BLaER1 (cell line): ENCODE measurements at regions not wholly inside any gene's neighbourhood (a gene's known extent, or its start where the extent isn't known, plus 50 kb on each side); places are given as distances from the start of the nearest gene placed in this dataset.

Experiments used
- H3K27ac ChIP-seq: shearing (Covaris generic); formaldehyde crosslinking; 2 replicates; pipeline ENCODE4 v1.8.1; 2022
- H3K27me3 ChIP-seq: shearing (Covaris generic); formaldehyde crosslinking; 2 replicates; pipeline ENCODE4 v1.8.1; 2022
- H3K36me3 ChIP-seq: shearing (Covaris generic); formaldehyde crosslinking; 2 replicates; pipeline ENCODE4 v1.8.1; 2022
- H3K4me1 ChIP-seq: shearing (Covaris generic); formaldehyde crosslinking; 2 replicates; pipeline ENCODE4 v1.8.1; 2022
- H3K4me2 ChIP-seq: shearing (Covaris generic); formaldehyde crosslinking; 2 replicates; pipeline ENCODE4 v1.8.1; 2022
- H3K4me3 ChIP-seq: shearing (Covaris generic); formaldehyde crosslinking; 2 replicates; pipeline ENCODE4 v1.8.1; 2022
- H3K9ac ChIP-seq: shearing (Covaris generic); formaldehyde crosslinking; 2 replicates; pipeline ENCODE4 v1.8.1; 2022
- H3K9me3 ChIP-seq: shearing (Covaris generic); formaldehyde crosslinking; 2 replicates; pipeline ENCODE4 v1.8.1; 2022
- H4K20me1 ChIP-seq: shearing (Covaris generic); formaldehyde crosslinking; 2 replicates; pipeline ENCODE4 v1.8.1; 2022
- Cebpa-rat ChIP-seq: shearing (Covaris generic); IDR thresholded peaks from 2 replicates; pipeline ENCODE4 v1.8.1; 2022

DNA sequence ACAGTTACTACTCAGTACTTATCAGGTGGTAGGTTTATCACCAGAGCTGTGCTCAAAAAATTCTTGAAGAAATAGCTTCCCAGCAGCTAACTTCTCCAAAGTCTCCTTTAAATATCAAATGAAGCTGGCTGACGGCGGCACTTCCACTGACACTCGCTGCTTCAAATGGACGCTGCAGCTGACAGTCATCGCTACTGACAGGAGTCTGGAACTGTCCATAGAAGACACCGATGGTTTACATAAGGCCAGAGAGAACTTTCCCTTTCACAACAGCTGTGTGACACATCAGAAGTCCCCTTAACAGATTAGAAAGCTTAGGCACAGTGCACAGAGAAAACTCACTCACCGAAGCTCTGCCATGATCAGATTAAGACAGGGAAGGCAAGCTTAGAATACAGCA is 270.2 kb downstream of the SHOX2 start:
- Histone ChIP-seq H3K4me2 (no peak overlapping the region), H3K27me3 (no peaks in the 10 kb centered on the region)
- TF ChIP-seq Cebpa-rat: no peak

DNA sequence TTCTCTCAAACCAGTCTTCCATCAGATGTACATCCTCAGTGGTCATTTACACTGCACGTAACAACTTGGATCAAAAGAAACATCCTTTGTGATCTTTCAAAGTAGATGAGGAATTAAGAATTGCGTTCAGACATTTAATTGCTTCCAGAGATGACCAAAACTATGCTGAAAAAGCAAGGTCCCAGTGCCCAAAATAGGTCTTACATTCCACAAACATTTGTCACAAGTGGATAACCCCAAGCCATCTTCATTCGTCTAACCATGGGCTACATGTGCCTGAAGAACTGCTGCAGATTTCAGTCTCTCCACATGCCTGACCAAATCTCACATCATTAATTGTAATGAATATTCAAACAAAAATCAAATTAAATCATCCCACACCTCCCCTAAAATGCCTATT is 273.6 kb downstream of the SHOX2 start:
- no peak for TF ChIP-seq Cebpa-rat
- H3K4me1 ChIP-seq: no peaks in the 10 kb centered on the region

More for the DNA sequence above, 270.2 kb downstream of the SHOX2 start:
- no peaks in the 10 kb centered on the region for H3K9me3 ChIP-seq
- H3K27ac ChIP-seq: no peak overlapping the region
- no peaks in the 10 kb centered on the region for H3K36me3 ChIP-seq
- H3K4me3 ChIP-seq: no peak overlapping the region
- no peaks in the 10 kb centered on the region for H4K20me1 ChIP-seq
- H3K4me1 ChIP-seq: no peaks in the 10 kb centered on the region
- no peak overlapping the region for H3K9ac ChIP-seq

DNA sequence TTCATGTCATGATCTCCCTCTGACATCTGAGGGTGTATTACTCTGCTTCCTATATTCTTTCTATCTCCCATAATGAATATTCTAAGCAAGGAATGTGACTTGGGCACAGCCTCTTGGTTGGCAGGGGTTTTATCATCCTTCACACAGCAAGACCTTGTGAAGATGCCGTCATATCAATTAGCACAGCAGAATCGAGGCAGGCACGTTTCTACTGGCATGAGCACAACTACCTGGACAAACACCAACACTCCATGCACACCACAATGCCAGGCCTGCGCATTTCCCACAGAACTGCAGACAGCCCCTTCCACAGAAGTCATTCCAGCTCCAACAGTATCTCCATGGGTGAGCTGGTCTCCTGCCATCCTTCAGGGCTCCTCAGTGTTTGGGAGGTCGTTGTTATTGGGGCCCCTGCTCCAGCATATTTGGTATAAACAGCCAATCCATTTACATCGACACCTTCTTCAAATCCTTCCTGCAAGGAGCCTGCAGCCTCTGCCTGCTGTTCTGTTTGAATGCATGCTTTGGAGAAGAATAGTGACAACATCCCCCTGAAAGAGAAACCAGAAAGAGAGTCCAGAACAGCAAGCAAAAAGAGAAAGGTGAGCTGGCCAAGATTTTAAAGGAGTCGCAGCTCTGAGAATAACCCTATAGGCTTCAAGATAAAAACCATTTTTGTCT is 275.5 kb downstream of the SHOX2 start:
- no peaks in the 10 kb centered on the region for H3K4me1 ChIP-seq
- H3K27me3 ChIP-seq: no peaks in the 10 kb centered on the region
- no peak for TF ChIP-seq Cebpa-rat

More for the DNA sequence above, 273.6 kb downstream of the SHOX2 start:
- Histone ChIP-seq H4K20me1 (no peaks in the 10 kb centered on the region), H3K27me3 (no peaks in the 10 kb centered on the region), H3K36me3 (no peaks in the 10 kb centered on the region), H3K4me2 (no peak overlapping the region), H3K27ac (no peak overlapping the region), H3K9ac (no peak overlapping the region), H3K4me3 (no peak overlapping the region), H3K9me3 (peaks cover 10% of the 10 kb centered on the region)

DNA sequence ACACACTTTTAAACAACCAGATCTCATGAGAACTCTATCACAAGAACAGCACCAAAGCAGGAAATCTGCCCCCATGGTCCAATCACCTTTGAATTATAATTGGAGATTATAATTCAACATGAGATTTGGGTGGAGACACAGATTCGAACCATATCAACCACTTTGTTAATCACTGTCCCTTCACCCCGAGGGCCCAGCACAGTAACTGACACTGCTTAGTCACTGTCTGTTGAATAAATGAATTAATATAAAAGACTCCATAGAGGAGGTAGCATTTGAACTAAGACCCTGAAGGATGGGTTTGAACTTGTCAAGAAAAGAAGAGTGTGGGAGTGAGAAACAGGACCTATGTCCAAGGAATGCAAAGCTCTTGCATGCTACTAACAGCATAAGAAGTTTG is 276.4 kb downstream of the SHOX2 start:
- Histone ChIP-seq H3K9ac (no peak overlapping the region), H3K9me3 (peaks cover 10% of the 10 kb centered on the region), H3K27me3 (no peaks in the 10 kb centered on the region), H3K4me3 (no peak overlapping the region), H4K20me1 (no peaks in the 10 kb centered on the region), H3K36me3 (no peaks in the 10 kb centered on the region), H3K27ac (no peak overlapping the region), H3K4me1 (no peaks in the 10 kb centered on the region), H3K4me2 (no peak overlapping the region)
- TF ChIP-seq Cebpa-rat: no peak

More for the DNA sequence above, 275.5 kb downstream of the SHOX2 start:
- H4K20me1 ChIP-seq: no peaks in the 10 kb centered on the region
- H3K36me3 ChIP-seq: no peaks in the 10 kb centered on the region
- H3K4me2 ChIP-seq: no peak overlapping the region
- H3K27ac ChIP-seq: no peak overlapping the region
- H3K4me3 ChIP-seq: no peak overlapping the region
- H3K9ac ChIP-seq: no peak overlapping the region
- H3K9me3 ChIP-seq: peaks cover 10% of the 10 kb centered on the region

DNA sequence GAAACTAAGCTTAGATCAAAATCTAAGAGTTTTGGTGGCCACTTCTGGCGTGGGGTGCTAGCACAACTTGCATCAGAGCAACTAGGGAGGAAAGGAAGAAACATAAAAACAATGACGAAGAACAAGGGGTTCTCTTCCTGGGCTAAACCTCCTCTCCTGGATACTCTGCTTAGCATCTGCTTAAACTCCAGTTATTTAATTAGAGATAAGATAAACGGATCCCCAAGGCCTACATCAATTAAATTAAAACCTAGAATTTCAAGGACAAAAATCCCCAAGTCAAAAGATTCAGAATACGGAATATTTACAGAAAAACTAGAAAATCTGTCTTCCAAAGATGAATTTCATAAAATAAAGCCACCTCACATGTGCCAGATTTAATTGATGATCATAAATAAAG is 281.9 kb downstream of the SHOX2 start:
- peaks cover 10% of the 10 kb centered on the region for H3K9me3 ChIP-seq
- H3K4me3 ChIP-seq: no peak overlapping the region
- no peaks in the 10 kb centered on the region for H3K4me1 ChIP-seq
- H3K9ac ChIP-seq: no peak overlapping the region
- no peak for TF ChIP-seq Cebpa-rat
- H3K36me3 ChIP-seq: no peaks in the 10 kb centered on the region
- H3K27ac ChIP-seq: no peak overlapping the region
- no peaks in the 10 kb centered on the region for H3K27me3 ChIP-seq
- no peaks in the 10 kb centered on the region for H4K20me1 ChIP-seq
- H3K4me2 ChIP-seq: no peak overlapping the region

DNA sequence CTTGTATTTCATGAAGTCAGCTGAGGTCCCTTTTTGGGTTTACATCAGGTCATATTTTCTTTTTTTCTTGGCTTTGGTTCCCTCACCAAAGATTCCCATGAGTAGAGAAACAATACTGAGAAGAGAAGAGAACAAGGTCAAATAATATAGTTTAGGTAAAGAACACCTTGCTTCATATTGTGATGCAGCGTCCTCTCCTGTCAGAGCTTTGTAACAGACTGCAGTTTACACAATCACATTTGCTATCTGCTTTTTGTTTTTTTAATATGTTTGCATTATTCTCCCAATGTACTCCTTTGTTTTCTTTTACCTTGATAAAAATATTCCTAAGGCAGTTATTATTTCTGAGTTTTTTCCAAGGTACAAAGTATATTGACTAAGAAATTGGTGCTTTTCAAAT is 283.2 kb downstream of the SHOX2 start:
- H3K4me2 ChIP-seq: no peak overlapping the region
- H3K4me1 ChIP-seq: no peaks in the 10 kb centered on the region
- no peak for TF ChIP-seq Cebpa-rat
- no peaks in the 10 kb centered on the region for H3K36me3 ChIP-seq
- no peak overlapping the region for H3K4me3 ChIP-seq
- H3K9me3 ChIP-seq: peaks cover 1% of the 10 kb centered on the region
- H3K27me3 ChIP-seq: no peaks in the 10 kb centered on the region
- H3K9ac ChIP-seq: no peak overlapping the region
- no peaks in the 10 kb centered on the region for H4K20me1 ChIP-seq
- H3K27ac ChIP-seq: no peak overlapping the region

DNA sequence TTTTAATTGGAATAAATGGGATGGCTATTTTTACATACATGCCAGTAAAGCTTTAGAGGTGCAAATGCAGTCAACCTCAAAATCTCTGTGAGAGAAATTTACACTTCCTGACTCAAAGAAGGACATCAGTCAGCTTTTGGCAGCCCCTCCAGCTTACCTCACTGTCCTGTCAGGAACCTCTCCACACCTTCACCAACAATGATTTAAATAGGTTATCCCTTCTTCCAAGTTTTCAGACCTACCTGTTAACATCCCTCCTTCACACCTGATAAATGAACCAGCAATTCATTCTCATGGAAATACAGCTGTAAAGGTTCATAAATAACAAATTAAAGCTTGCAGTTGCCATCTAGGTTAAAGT is 286.1 kb downstream of the SHOX2 start:
- Histone ChIP-seq H3K4me2 (no peak overlapping the region), H3K4me3 (no peak overlapping the region), H3K9ac (no peak overlapping the region), H4K20me1 (no peaks in the 10 kb centered on the region), H3K27me3 (no peaks in the 10 kb centered on the region), H3K36me3 (no peaks in the 10 kb centered on the region), H3K27ac (no peak overlapping the region), H3K4me1 (no peaks in the 10 kb centered on the region), H3K9me3 (no peaks in the 10 kb centered on the region)
- no peak for TF ChIP-seq Cebpa-rat

DNA sequence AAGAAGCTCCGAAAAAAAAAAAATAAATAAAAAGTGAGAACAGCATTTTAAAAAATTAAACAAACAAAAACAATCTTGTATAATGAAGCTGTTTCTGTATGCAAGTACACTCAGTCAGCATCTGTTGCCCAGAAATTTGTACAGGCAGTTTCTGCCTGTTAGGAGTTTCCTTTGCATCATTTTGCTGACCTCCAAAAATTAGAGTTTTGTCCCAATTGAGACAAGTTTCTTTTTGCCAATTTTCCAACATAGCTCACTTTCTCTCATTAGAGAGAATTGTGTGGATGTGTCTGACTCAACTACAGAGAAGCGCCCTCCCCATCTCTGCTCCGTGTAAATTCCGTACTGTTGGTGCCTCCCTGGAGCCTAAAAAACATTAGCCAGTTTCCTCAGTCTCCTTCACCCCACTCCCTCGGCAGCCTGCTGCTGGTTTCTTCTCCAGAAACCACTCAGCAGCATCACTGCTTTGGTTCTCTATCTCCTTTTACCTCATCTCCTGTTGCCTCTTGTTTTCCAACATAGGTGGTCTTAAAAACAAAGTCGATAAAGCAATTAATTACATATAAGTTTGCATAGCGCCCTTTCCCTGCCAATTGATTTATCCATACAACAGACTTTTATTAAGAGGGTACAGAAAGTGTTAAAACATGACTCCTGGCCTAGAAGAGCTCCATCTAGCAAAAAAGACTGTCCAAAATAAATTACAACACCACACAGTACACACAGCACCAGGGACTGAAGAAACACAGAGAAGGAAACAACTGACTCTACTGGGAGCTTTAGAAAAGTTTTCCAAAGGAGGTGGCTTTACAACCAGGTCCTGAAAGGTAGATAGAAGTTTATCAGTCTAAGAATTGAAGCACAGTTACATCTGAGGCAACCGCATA is 286.7 kb downstream of the SHOX2 start:
- no peaks in the 10 kb centered on the region for H3K27me3 ChIP-seq
- TF ChIP-seq Cebpa-rat: no peak
- H3K4me3 ChIP-seq: no peak overlapping the region
- H3K36me3 ChIP-seq: no peaks in the 10 kb centered on the region
- no peak overlapping the region for H3K9ac ChIP-seq
- H3K4me1 ChIP-seq: no peaks in the 10 kb centered on the region
- no peaks in the 10 kb centered on the region for H3K9me3 ChIP-seq
- H3K27ac ChIP-seq: no peak overlapping the region
- H4K20me1 ChIP-seq: no peaks in the 10 kb centered on the region
- H3K4me2 ChIP-seq: no peak overlapping the region

DNA sequence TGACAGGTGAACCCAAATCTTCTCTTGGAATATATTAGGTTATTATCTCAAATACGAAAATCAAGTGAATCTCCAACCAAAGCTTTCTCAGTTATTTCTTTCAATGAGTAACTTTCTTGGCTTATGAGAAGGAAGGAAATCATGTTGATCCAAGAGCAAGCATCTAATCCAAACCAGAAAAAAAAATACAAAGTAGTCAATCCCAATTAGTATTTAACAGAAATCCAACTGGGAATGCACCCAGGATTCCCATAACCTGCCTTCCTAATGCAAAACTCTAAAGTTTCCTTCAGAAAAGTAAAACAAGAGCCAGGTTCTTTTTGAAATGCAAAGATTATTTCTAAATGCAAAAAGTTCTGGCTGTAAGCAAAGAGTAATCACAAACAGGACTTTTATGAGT is 289.3 kb downstream of the SHOX2 start:
- TF ChIP-seq Cebpa-rat: no peak
- no peak overlapping the region for H3K4me3 ChIP-seq
- no peaks in the 10 kb centered on the region for H3K36me3 ChIP-seq
- no peaks in the 10 kb centered on the region for H3K9me3 ChIP-seq
- H3K9ac ChIP-seq: no peak overlapping the region
- H4K20me1 ChIP-seq: no peaks in the 10 kb centered on the region
- H3K4me1 ChIP-seq: no peaks in the 10 kb centered on the region
- H3K4me2 ChIP-seq: no peak overlapping the region
- no peak overlapping the region for H3K27ac ChIP-seq
- H3K27me3 ChIP-seq: no peaks in the 10 kb centered on the region

DNA sequence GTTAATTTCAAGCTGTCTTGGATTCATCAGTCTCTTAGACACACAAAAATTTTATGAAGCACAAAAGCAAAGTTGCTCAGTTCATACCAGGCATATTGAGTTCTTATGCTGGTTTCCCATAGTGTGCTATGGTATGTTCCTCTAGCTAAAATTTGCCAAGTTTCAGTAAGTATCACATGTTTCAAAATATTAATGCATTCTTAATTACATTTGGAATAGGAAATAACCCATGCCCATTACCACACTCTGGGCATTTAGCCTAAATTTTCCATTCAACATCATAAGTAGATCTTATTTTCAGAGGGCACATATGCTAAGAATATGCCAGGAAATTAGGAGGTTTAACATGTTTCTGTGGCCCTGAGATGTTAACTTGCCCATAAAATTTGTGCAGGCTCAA is 289.9 kb downstream of the SHOX2 start:
- Histone ChIP-seq H3K9ac (no peak overlapping the region), H3K36me3 (no peaks in the 10 kb centered on the region), H3K27ac (no peak overlapping the region), H3K4me3 (no peak overlapping the region), H3K4me2 (no peak overlapping the region), H3K4me1 (no peaks in the 10 kb centered on the region), H3K9me3 (no peaks in the 10 kb centered on the region), H3K27me3 (no peaks in the 10 kb centered on the region), H4K20me1 (no peaks in the 10 kb centered on the region)
- no peak for TF ChIP-seq Cebpa-rat
